Parathyroid adenoma (tissue), 2 donors: ENCODE measurements at regions not wholly inside any gene's neighbourhood (a gene's known extent, or its start where the extent isn't known, plus 50 kb on each side); places are given as distances from the start of the nearest gene placed in this dataset.
"Not testable (repeated sequence)": the region's sequence is repeated elsewhere in the genome, so short reads cannot be mapped to it uniquely, and the experiment has no call there.

ENCODE experiments used
- H2AFZ ChIP-seq: fragments of 300-600 bp; sonication (generic); one replicate; pipeline ENCODE4 v1.7.0; 2017; ENCODE audit warnings: antibody characterized with exemption, mild to moderate bottlenecking
- H3K27ac ChIP-seq: fragments of 300-600 bp; sonication (generic); one replicate; pipeline ENCODE4 v1.7.0; 2017
- H3K27me3 ChIP-seq: fragments of 300-600 bp; sonication (generic); one replicate; pipeline ENCODE4 v1.7.0; 2017; ENCODE audit warnings: low read length; ENCODE audit not compliant: control insufficient read depth, insufficient read depth
- H3K36me3 ChIP-seq: fragments of 300-600 bp; sonication (generic); one replicate; pipeline ENCODE4 v1.7.0; 2017; ENCODE audit warnings: low read length; ENCODE audit not compliant: control insufficient read depth, insufficient read depth
- H3K4me1 ChIP-seq: fragments of 300-600 bp; sonication (generic); one replicate; pipeline ENCODE4 v1.7.0; 2017; ENCODE audit warnings: control low read depth
- H3K4me2 ChIP-seq: fragments of 300-600 bp; sonication (generic); one replicate; pipeline ENCODE4 v1.7.0; 2017; ENCODE audit warnings: low read length
- H3K4me3 ChIP-seq: fragments of 300-600 bp; sonication (generic); one replicate; pipeline ENCODE4 v1.7.0; 2017; ENCODE audit warnings: low read depth, low read length
- H3K79me2 ChIP-seq: fragments of 300-600 bp; sonication (generic); one replicate; pipeline ENCODE4 v1.7.0; 2017; ENCODE audit warnings: control low read depth
- H3K9ac ChIP-seq: fragments of 300-600 bp; sonication (generic); one replicate; pipeline ENCODE4 v1.7.0; 2017; ENCODE audit warnings: mild to moderate bottlenecking
- H3K9me3 ChIP-seq: fragments of 300-600 bp; sonication (generic); one replicate; pipeline ENCODE4 v1.7.0; 2017; ENCODE audit warnings: low read length; ENCODE audit not compliant: control insufficient read depth
- CTCF ChIP-seq: fragments of 300-600 bp; sonication (generic); IDR thresholded peaks from one replicate; pipeline ENCODE4 v1.7.0; 2017; ENCODE audit warnings: antibody characterized with exemption, mild to moderate bottlenecking
- donor health status: primary hyperparathyroidism.

- Histone ChIP-seq H2AFZ (no peak overlapping the region), H3K9ac (no peak overlapping the region), H3K9me3 (no peaks in the 10 kb centered on the region), H3K36me3 (no peaks in the 10 kb centered on the region), H3K4me3 (no peak overlapping the region), H3K27ac (no peak overlapping the region), H3K4me2 (no peak overlapping the region), H3K27me3 (no peaks in the 10 kb centered on the region), H3K4me1 (no peaks in the 10 kb centered on the region), H3K79me2 (no peaks in the 10 kb centered on the region)
- TF ChIP-seq CTCF = no peak
Observed at GRCh38 chr16:11414815-11415775, 69.8 kb downstream of the RMI2 start.

- no peak for TF ChIP-seq CTCF
- Histone ChIP-seq H3K4me3 (no peak overlapping the region), H3K9me3 (no peaks in the 10 kb centered on the region), H3K27me3 (no peaks in the 10 kb centered on the region), H3K79me2 (no peaks in the 10 kb centered on the region), H3K9ac (no peak overlapping the region), H3K36me3 (no peaks in the 10 kb centered on the region), H3K4me2 (no peak overlapping the region), H3K27ac (no peak overlapping the region), H2AFZ (no peak overlapping the region), H3K4me1 (no peaks in the 10 kb centered on the region)
Observed at GRCh38 chr16:11416228-11417001, 71.2 kb downstream of the RMI2 start.

GRCh38 chr16:11417487-11417886 is 72.2 kb downstream of the RMI2 start:
- H2AFZ ChIP-seq = no peak overlapping the region
- no peaks in the 10 kb centered on the region for H3K36me3 ChIP-seq
- H3K4me3 ChIP-seq = no peak overlapping the region
- no peaks in the 10 kb centered on the region for H3K79me2 ChIP-seq
- H3K27me3 ChIP-seq = no peaks in the 10 kb centered on the region
- H3K27ac ChIP-seq = no peak overlapping the region
- no peaks in the 10 kb centered on the region for H3K4me1 ChIP-seq
- no peak overlapping the region for H3K9ac ChIP-seq
- no peaks in the 10 kb centered on the region for H3K9me3 ChIP-seq
- H3K4me2 ChIP-seq = no peak overlapping the region
- TF ChIP-seq CTCF = no peak

- no peak overlapping the region for H3K27ac ChIP-seq
- H3K27me3 ChIP-seq = no peaks in the 10 kb centered on the region
- no peak overlapping the region for H3K9ac ChIP-seq
- no peak overlapping the region for H2AFZ ChIP-seq
- H3K4me3 ChIP-seq = no peak overlapping the region
- H3K79me2 ChIP-seq = no peaks in the 10 kb centered on the region
- H3K9me3 ChIP-seq = no peaks in the 10 kb centered on the region
- H3K4me1 ChIP-seq = no peaks in the 10 kb centered on the region
- H3K36me3 ChIP-seq = no peaks in the 10 kb centered on the region
- H3K4me2 ChIP-seq = no peak overlapping the region
- no peak for TF ChIP-seq CTCF
Observed at GRCh38 chr16:11418506-11418905, 73.2 kb downstream of the RMI2 start.

GRCh38 chr16:11420067-11420466 is 74.8 kb downstream of the RMI2 start:
- H3K4me3 ChIP-seq, H3K4me1 ChIP-seq, H3K9ac ChIP-seq, H3K4me2 ChIP-seq, H3K36me3 ChIP-seq, H3K9me3 ChIP-seq, H2AFZ ChIP-seq, H3K79me2 ChIP-seq, H3K27ac ChIP-seq, H3K27me3 ChIP-seq: not testable (repeated sequence)
